GM12878 (cell line): ENCODE measurements at regions not wholly inside any gene's neighbourhood (a gene's known extent, or its start where the extent isn't known, plus 50 kb on each side); places are given as distances from the start of the nearest gene placed in this dataset.

Experiments used
- ATAC-seq: fragments of 200-7000 bp; cut with Tn5 transposase; 3 replicates; pipeline ENCODE4 v1.9.1; 2020; ENCODE audit warnings: mild to moderate bottlenecking, moderate library complexity
- BruUV-seq: library from RNA; stranded (reverse); fragments of 400-500 nt; replicated peaks from 2 replicates; lab custom pipeline; 2021; lab: Mats Ljungman, UMichigan
- CTCF ChIA-PET: fragments of 300-600 bp; sonication (Branson Sonifier 250); formaldehyde crosslinking; extraction: SDS; loops from one replicate; lab custom pipeline; 2021; ENCODE audit warnings: inconsistent platforms; lab: Yijun Ruan, JAX
- POLR2A ChIA-PET: fragments of 350-600 bp; formaldehyde crosslinking; extraction: SDS; loops from one replicate; lab custom pipeline; 2021; ENCODE audit warnings: inconsistent platforms; lab: Charles Lee
- RAD21 ChIA-PET: fragments of 300-600 bp; sonication (Branson Sonifier 250); formaldehyde crosslinking; loops from one replicate; lab custom pipeline; 2023; ENCODE audit warnings: antibody characterized with exemption; ENCODE audit not compliant: unreplicated experiment; lab: Charles Lee
- SMC1A ChIA-PET: fragments of 300-600 bp; sonication (Branson Sonifier 250); formaldehyde crosslinking; loops from one replicate; lab custom pipeline; 2023; ENCODE audit not compliant: unreplicated experiment, uncharacterized antibody; lab: Charles Lee
- DNase-seq: peaks from one replicate; pipeline ENCODE4 v3.0.0-alpha.2; 2011; ENCODE audit warnings: low read depth, low spot score
- FAIRE-seq: peaks from 3 replicates; lab custom pipeline; 2011; peaks lifted over from hg19 to GRCh38; lab: Jason Lieb, UNC
- H2AFZ ChIP-seq: 2 replicates; pipeline ENCODE4 v1.6.0; 2011; ENCODE audit warnings: low read depth, low read length, control low read depth; ENCODE audit not compliant: control insufficient read depth
- H3K27ac ChIP-seq: 2 replicates; pipeline ENCODE4 v1.5.1; 2011; ENCODE audit warnings: control low read depth; ENCODE audit not compliant: control insufficient read depth, insufficient read depth
- H3K27me3 ChIP-seq, 2 experiments: replicated peaks in 1 of 2; 2 replicates each; pipeline versions ENCODE4 v1.6.0 to v1.6.1; 2011; ENCODE audit warnings: low read length in 1 of 2; ENCODE audit not compliant: control insufficient read depth in 2 of 2, insufficient read depth in 2 of 2
- H3K36me3 ChIP-seq, 2 experiments: 2 replicates each; pipeline ENCODE4 v1.5.1; 2011; ENCODE audit warnings: low read length in 1 of 2; ENCODE audit not compliant: control insufficient read depth in 2 of 2, insufficient read depth in 2 of 2
- H3K4me1 ChIP-seq: 2 replicates; pipeline ENCODE4 v1.6.1; 2011; ENCODE audit warnings: mild to moderate bottlenecking, low read length, moderate library complexity, mixed read lengths; ENCODE audit not compliant: control insufficient read depth, insufficient read depth
- H3K4me2 ChIP-seq: 2 replicates; pipeline ENCODE4 v1.6.0; 2011; ENCODE audit warnings: control low read depth; ENCODE audit not compliant: control insufficient read depth, insufficient read depth
- H3K4me3 ChIP-seq: fragments of 200-600 bp; sonication (generic); 2 replicates; pipeline ENCODE4 v1.5.1; 2016
- H3K79me2 ChIP-seq: 2 replicates; pipeline ENCODE4 v1.6.0; 2011; ENCODE audit warnings: low read length; ENCODE audit not compliant: control insufficient read depth, insufficient read depth
- H3K9ac ChIP-seq: 2 replicates; pipeline ENCODE4 v1.8.0; 2011; ENCODE audit warnings: low read length, control low read depth, mixed read lengths; ENCODE audit not compliant: control insufficient read depth, insufficient read depth
- H3K9me3 ChIP-seq: replicated peaks from 3 replicates; pipeline ENCODE4 v1.5.1; 2011; ENCODE audit warnings: mild to moderate bottlenecking, low read length; ENCODE audit not compliant: control insufficient read depth, insufficient read depth
- H4K20me1 ChIP-seq: 2 replicates; pipeline ENCODE4 v1.6.0; 2011; ENCODE audit not compliant: control insufficient read depth, insufficient read depth
- CBX3 ChIP-seq: fragments of 200-600 bp; sonication (generic); IDR thresholded peaks from 2 replicates; pipeline ENCODE4 v1.6.1; 2016; ENCODE audit warnings: low read depth, borderline replicate concordance
- DPF2 ChIP-seq: fragments of 450-650 bp; IDR thresholded peaks from 2 replicates; pipeline ENCODE4 v1.6.1; 2017; ENCODE audit warnings: mild to moderate bottlenecking
- GABPA ChIP-seq: IDR thresholded peaks from 2 replicates; pipeline ENCODE4 v1.6.1; 2014; ENCODE audit warnings: antibody characterized with exemption, low read depth, mild to moderate bottlenecking, inconsistent platforms
- GATAD2B ChIP-seq: fragments of 450-650 bp; conservative IDR thresholded peaks from 2 replicates; pipeline ENCODE4 v1.6.1; 2017; ENCODE audit warnings: low read depth, mild to moderate bottlenecking, moderate library complexity
- HDAC6 ChIP-seq: fragments of 200-600 bp; sonication (generic); IDR thresholded peaks from one replicate; pipeline ENCODE4 v1.8.0; 2017; ENCODE audit warnings: antibody characterized with exemption; ENCODE audit not compliant: unreplicated experiment
- NFYB ChIP-seq: IDR thresholded peaks from 2 replicates; pipeline ENCODE4 v1.6.1; 2011; ENCODE audit warnings: low read depth, mild to moderate bottlenecking, low read length, improper control_type of control experiment, moderate library complexity; ENCODE audit not compliant: insufficient read depth
- NR2C2 ChIP-seq: IDR thresholded peaks from 2 replicates; pipeline ENCODE4 v1.6.1; 2011; ENCODE audit warnings: borderline replicate concordance, low read depth; ENCODE audit not compliant: control insufficient read depth, insufficient read length
- RAD21 ChIP-seq: IDR thresholded peaks from 2 replicates; pipeline ENCODE4 v1.6.1; 2011; ENCODE audit warnings: mild to moderate bottlenecking, low read depth, low read length, moderate library complexity; ENCODE audit not compliant: insufficient read depth
- RB1 ChIP-seq: fragments of 450-650 bp; formaldehyde crosslinking; IDR thresholded peaks from 2 replicates; pipeline ENCODE4 v1.6.1; 2017; ENCODE audit warnings: mild to moderate bottlenecking, borderline replicate concordance
- SMAD5 ChIP-seq: IDR thresholded peaks from 2 replicates; pipeline ENCODE4 v1.6.1; 2016; ENCODE audit warnings: antibody characterized with exemption, low read depth
- SMARCA5 ChIP-seq: fragments of 450-650 bp; IDR thresholded peaks from 2 replicates; pipeline ENCODE4 v1.6.1; 2017; ENCODE audit warnings: mild to moderate bottlenecking
- SP1 ChIP-seq: IDR thresholded peaks from one replicate; pipeline ENCODE4 v1.6.1; 2011; ENCODE audit warnings: low read depth, low read length
- STAT1 ChIP-seq: fragments of 450-650 bp; conservative IDR thresholded peaks from 2 replicates; pipeline ENCODE4 v1.6.1; 2014; ENCODE audit warnings: antibody characterized with exemption, mild to moderate bottlenecking
- YBX1 ChIP-seq: fragments of 450-650 bp; IDR thresholded peaks from 2 replicates; pipeline ENCODE4 v1.6.1; 2016; ENCODE audit warnings: antibody characterized with exemption
- ZNF217 ChIP-seq: fragments of 450-650 bp; IDR thresholded peaks from 2 replicates; pipeline ENCODE4 v1.6.1; 2017; ENCODE audit warnings: antibody characterized with exemption, mild to moderate bottlenecking
- WGBS: methylation state at CpG from one replicate; pipeline ENCODE4 v1.1.6; 2016; ENCODE audit warnings: low lambda C conversion rate; ENCODE audit not compliant: insufficient replicate concordance, insufficient coverage; ENCODE audit errors: missing lambda C conversion rate; 5-methylcytosine and 5-hydroxymethylcytosine counted together
- in situ Hi-C: fragments of 300-500 bp; cut with MboI; formaldehyde crosslinking; loops from 9 replicates; pipeline ENCODE4 v1.14.3; 2018; ENCODE audit warnings: mixed read lengths
- intact Hi-C: fragments of 100-400 bp; cut with micrococcal nuclease; formaldehyde crosslinking; loops from one replicate; pipeline ENCODE4 v1.14.2; 2022; ENCODE audit not compliant: unreplicated experiment

DNA sequence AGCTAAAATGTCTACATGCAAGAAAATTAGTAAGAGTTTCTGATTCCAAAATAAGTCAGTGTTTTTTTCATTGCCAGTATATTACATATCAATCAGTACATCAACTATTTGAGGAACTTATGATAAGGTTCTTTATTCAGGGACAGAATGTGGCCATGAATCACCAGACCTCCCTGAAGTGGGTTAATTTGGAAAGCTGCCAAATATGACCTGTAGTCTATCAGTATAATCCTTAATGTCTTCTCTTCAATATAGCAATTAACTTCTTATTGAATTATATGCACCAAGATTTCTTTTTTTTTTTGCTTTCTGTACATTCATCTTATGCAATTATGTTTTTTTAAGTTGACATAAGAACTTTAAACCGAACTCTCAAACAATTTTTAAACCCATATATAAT lies 714.5 kb upstream of the POT1 start:
- in situ Hi-C loops (no loop called here), intact Hi-C loops (no loop called here)
- ATAC-seq = no peak
- no peak for FAIRE-seq
- POLR2A ChIA-PET = no interaction called here
- Histone ChIP-seq H3K4me2 (no peak overlapping the region), H3K4me1 (no peaks in the 10 kb centered on the region), H4K20me1 (no peaks in the 10 kb centered on the region), H3K9me3 (no peaks in the 10 kb centered on the region), H3K4me3 (no peak overlapping the region), H3K27me3 (no peaks in the 10 kb centered on the region), H3K27ac (no peak overlapping the region), H3K9ac (no peak overlapping the region), H3K36me3 (no peaks in the 10 kb centered on the region), H3K79me2 (no peaks in the 10 kb centered on the region), H2AFZ (no peak overlapping the region)
- DNase-seq = no peak
- SMC1A ChIA-PET = interaction anchor here (1.0 to 2.5 kb wide), 2 partner anchors 14 to 17 kb away, joined by 4 to 7 read pairs; no protein-coding TSS in a partner anchor
- RAD21 ChIA-PET = no interaction called here
- CTCF ChIA-PET = no interaction called here
- BruUV-seq = no TSS peak
- 36% methylated on average over 1 of the region's 1 CpG for whole genome bisulfite sequencing
- TF ChIP-seq SP1 = no peak
- no peak for TF ChIP-seq YBX1
- TF ChIP-seq SMAD5 = no peak
- no peak for TF ChIP-seq RAD21
- TF ChIP-seq RB1 = no peak
- no peak for TF ChIP-seq NR2C2
- TF ChIP-seq, all 136 proteins: peak for 0

DNA sequence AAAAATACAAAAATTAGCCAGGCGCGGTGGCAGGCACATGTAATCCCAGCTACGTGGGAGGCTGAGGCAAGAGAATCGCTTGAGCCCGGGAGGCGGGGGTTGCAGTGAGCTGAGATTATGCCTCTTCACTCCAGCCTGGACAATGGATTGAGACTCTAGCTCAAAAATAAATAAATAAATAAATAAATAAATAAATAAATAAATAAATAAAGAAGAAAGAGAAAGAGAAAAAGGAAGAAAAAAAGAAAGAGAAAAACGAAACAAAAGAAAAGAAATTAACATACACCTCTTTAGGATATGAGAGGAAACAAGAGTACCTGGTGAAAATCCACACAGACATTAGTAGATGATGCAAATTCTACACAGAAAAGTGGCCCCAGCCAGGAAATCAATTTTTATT lies 713.7 kb upstream of the POT1 start:
- ChIA-PET RAD21 (no interaction called here), SMC1A (interaction anchor here (0.6 to 1.0 kb wide), 3 partner anchors 9 to 731 kb away, joined by 3 to 4 read pairs (median 3); no protein-coding TSS in a partner anchor), POLR2A (no interaction called here)
- Histone ChIP-seq H3K9ac (no peak overlapping the region), H4K20me1 (no peaks in the 10 kb centered on the region), H3K4me1 (no peaks in the 10 kb centered on the region), H3K79me2 (no peaks in the 10 kb centered on the region), H3K36me3 (no peaks in the 10 kb centered on the region), H3K27ac (no peak overlapping the region), H2AFZ (no peak overlapping the region), H3K9me3 (no peaks in the 10 kb centered on the region), H3K4me3 (no peak overlapping the region), H3K27me3 (no peaks in the 10 kb centered on the region)
- no peak for ATAC-seq
- DNase-seq = no peak
- no peak for FAIRE-seq
- in situ Hi-C loops = no loop called here
- BruUV-seq = no TSS peak
- intact Hi-C loops = no loop called here
- WGBS = 73% methylated on average over 7 of the region's 7 CpGs
- TF ChIP-seq GATAD2B (no peak), ZNF217 (no peak), GABPA (no peak), STAT1 (no peak), DPF2 (no peak), HDAC6 (no peak), CBX3 (no peak), SMARCA5 (no peak), NFYB (no peak)
- TF ChIP-seq, all 136 proteins: peak for 0
- no peak overlapping the region for H3K4me2 ChIP-seq
- CTCF ChIA-PET = interaction anchor here (0.7 kb wide), 1 partner anchor 264 kb away, joined by 5 read pairs; no protein-coding TSS in a partner anchor
